Loucy (cell line): ENCODE measurements at regions not wholly inside any gene's neighbourhood (a gene's known extent, or its start where the extent isn't known, plus 50 kb on each side); places are given as distances from the start of the nearest gene placed in this dataset.

Experiments used
- EZH2phosphoT487 ChIP-seq: fragments of 200-600 bp; IDR thresholded peaks from 2 replicates; pipeline ENCODE4 v1.6.1; 2018; ENCODE audit warnings: antibody characterized with exemption, mild to moderate bottlenecking, moderate library complexity, borderline replicate concordance
- TF ChIP-seq, protein P1 (sequence below): fragments of 200-600 bp; sonication (generic); conservative IDR thresholded peaks from 2 replicates; pipeline ENCODE4 v1.5.1; 2014; ENCODE audit warnings: mild to moderate bottlenecking, antibody characterized with exemption, low read length

DNA sequence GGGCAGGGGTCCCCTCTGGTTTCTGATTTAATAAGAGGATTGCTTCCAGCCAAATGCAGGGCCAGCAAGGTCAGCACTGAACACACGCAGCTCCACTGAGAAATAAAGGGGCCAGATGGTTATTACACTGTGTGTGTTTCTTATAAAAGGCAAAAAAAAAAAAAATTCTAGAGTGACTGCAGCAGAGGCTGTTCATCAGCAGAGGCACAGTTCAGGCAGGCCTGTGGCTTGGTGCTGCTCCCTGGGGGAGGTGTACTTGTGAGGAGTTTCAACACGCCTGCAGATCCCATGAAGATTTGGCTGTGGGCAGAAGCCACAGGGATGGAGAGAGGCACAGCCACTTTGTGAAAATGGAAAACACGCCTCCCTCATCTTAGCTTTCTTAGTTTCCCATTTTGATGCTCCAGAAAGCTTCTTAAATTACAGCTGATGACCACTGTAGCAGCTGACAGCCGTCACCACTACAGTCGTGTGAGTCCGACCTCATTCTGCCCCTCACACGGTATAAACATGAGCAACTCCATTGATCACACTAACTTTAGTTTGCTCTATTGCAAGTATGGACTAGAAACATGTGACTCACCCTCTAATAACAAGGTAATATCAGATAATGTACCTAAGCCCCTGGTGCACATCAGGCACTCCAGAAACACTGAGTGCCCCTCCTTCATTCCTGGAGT is 726.5 kb upstream of the RAB6C start:
- TF ChIP-seq, protein P1, sequence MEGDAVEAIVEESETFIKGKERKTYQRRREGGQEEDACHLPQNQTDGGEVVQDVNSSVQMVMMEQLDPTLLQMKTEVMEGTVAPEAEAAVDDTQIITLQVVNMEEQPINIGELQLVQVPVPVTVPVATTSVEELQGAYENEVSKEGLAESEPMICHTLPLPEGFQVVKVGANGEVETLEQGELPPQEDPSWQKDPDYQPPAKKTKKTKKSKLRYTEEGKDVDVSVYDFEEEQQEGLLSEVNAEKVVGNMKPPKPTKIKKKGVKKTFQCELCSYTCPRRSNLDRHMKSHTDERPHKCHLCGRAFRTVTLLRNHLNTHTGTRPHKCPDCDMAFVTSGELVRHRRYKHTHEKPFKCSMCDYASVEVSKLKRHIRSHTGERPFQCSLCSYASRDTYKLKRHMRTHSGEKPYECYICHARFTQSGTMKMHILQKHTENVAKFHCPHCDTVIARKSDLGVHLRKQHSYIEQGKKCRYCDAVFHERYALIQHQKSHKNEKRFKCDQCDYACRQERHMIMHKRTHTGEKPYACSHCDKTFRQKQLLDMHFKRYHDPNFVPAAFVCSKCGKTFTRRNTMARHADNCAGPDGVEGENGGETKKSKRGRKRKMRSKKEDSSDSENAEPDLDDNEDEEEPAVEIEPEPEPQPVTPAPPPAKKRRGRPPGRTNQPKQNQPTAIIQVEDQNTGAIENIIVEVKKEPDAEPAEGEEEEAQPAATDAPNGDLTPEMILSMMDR: no peak
- no peak for TF ChIP-seq EZH2phosphoT487
